ENCODE measurements at regions not wholly inside any gene's neighbourhood (a gene's known extent, or its start where the extent isn't known, plus 50 kb on each side); places are given as distances from the start of the nearest gene placed in this dataset.

GRCh38 chr7:45971171-45971570, 50.1 kb upstream of the IGFBP3 start:
- TF ChIP-seq CTCF (IDR thresholded peaks at IDR 0.05 in 2 of 3, conservative IDR thresholded peaks at IDR 0.05 in 1 of 3; ENCODE audit: control insufficient read depth in 2 of 3, extremely low read depth in 1 of 3, insufficient read depth in 1 of 3, low read depth in 3 of 3, low read length in 3 of 3) (no peak), NRF1 (conservative IDR thresholded peaks at IDR 0.05; ENCODE audit: low read depth, low read length) (no peak), POU2F2 (IDR thresholded peaks at IDR 0.05; ENCODE audit: borderline replicate concordance, low read depth, low read length) (no peak), TCF7 (IDR thresholded peaks at IDR 0.05; ENCODE audit: borderline replicate concordance) (no peak), ETV6 (conservative IDR thresholded peaks at IDR 0.05 in 1 of 2, IDR thresholded peaks at IDR 0.05 in 1 of 2; ENCODE audit: borderline replicate concordance in 1 of 2, low read depth in 1 of 2) (no peak), DPF2 (IDR thresholded peaks at IDR 0.05) (no peak), EZH2 (IDR thresholded peaks at IDR 0.05; ENCODE audit: borderline replicate concordance, control insufficient read depth, low read depth, low read length) (no peak)
